H9 (cell line): ENCODE measurements at regions not wholly inside any gene's neighbourhood (a gene's known extent, or its start where the extent isn't known, plus 50 kb on each side); places are given as distances from the start of the nearest gene placed in this dataset.

Source experiments
- DNase-seq: peaks from one replicate; pipeline ENCODE4 v3.0.0-alpha.2; 2017
- H2AFZ ChIP-seq: one replicate; pipeline ENCODE4 v1.6.1; 2013; ENCODE audit warnings: mild to moderate bottlenecking, low read length, control low read depth, moderate library complexity
- H2AK5ac ChIP-seq: 2 replicates; pipeline ENCODE4 v1.6.1; 2013; ENCODE audit warnings: low read length, control low read depth, mixed read lengths; ENCODE audit not compliant: insufficient read length
- H2BK120ac ChIP-seq: one replicate; pipeline ENCODE4 v1.6.1; 2013; ENCODE audit warnings: low read depth, mild to moderate bottlenecking, low read length, control low read depth, inconsistent platforms; ENCODE audit not compliant: poor library complexity, severe bottlenecking
- H2BK12ac ChIP-seq: 2 replicates; pipeline ENCODE4 v1.6.1; 2013; ENCODE audit warnings: low read length, control low read depth, mixed read lengths, low read depth; ENCODE audit not compliant: insufficient read length
- H2BK15ac ChIP-seq: 2 replicates; pipeline ENCODE4 v1.6.1; 2013; ENCODE audit warnings: low read depth, low read length, control low read depth
- H2BK20ac ChIP-seq: one replicate; pipeline ENCODE4 v1.6.1; 2013; ENCODE audit warnings: low read depth, mild to moderate bottlenecking, low read length, control low read depth, inconsistent platforms; ENCODE audit not compliant: poor library complexity, severe bottlenecking
- H2BK5ac ChIP-seq: 2 replicates; pipeline ENCODE4 v1.6.1; 2013; ENCODE audit warnings: low read length, control low read depth, mixed read lengths; ENCODE audit not compliant: insufficient read length
- H3K14ac ChIP-seq: 2 replicates; pipeline ENCODE4 v1.6.1; 2013; ENCODE audit warnings: low read length, control low read depth; ENCODE audit not compliant: insufficient read depth
- H3K18ac ChIP-seq: 2 replicates; pipeline ENCODE4 v1.6.1; 2013; ENCODE audit warnings: low read depth, mild to moderate bottlenecking, mixed read lengths, low read length, control low read depth; ENCODE audit not compliant: insufficient read length
- H3K23ac ChIP-seq: 2 replicates; pipeline ENCODE4 v1.6.1; 2013; ENCODE audit warnings: low read length, control low read depth, mixed read lengths, low read depth; ENCODE audit not compliant: insufficient read length
- H3K23me2 ChIP-seq: 2 replicates; pipeline ENCODE4 v1.6.1; 2013; ENCODE audit warnings: low read depth, mild to moderate bottlenecking, mixed read lengths, low read length, control low read depth; ENCODE audit not compliant: insufficient read length, poor library complexity, severe bottlenecking
- H3K27ac ChIP-seq: 2 replicates; pipeline ENCODE4 v1.5.1; 2013; ENCODE audit warnings: low read length, control low read depth, mixed read lengths, low read depth; ENCODE audit not compliant: insufficient read length
- H3K27me3 ChIP-seq: 2 replicates; pipeline ENCODE4 v1.6.1; 2013; ENCODE audit warnings: low read length, control low read depth, inconsistent platforms; ENCODE audit not compliant: insufficient read depth
- H3K4ac ChIP-seq: 2 replicates; pipeline ENCODE4 v1.6.1; 2013; ENCODE audit warnings: low read depth, mild to moderate bottlenecking, control low read depth, inconsistent platforms, low read length, moderate library complexity
- H3K4me1 ChIP-seq: 2 replicates; pipeline ENCODE4 v1.6.1; 2013; ENCODE audit warnings: low read length, control low read depth, inconsistent platforms; ENCODE audit not compliant: insufficient read depth
- H3K4me2 ChIP-seq: 2 replicates; pipeline ENCODE4 v1.6.1; 2013; ENCODE audit warnings: low read length, control low read depth, mixed read lengths; ENCODE audit not compliant: insufficient read length, insufficient read depth
- H3K56ac ChIP-seq: 2 replicates; pipeline ENCODE4 v1.6.1; 2013; ENCODE audit warnings: low read depth, mild to moderate bottlenecking, mixed read lengths, low read length, control low read depth; ENCODE audit not compliant: insufficient read length
- H3K79me1 ChIP-seq: 2 replicates; pipeline ENCODE4 v1.6.1; 2013; ENCODE audit warnings: low read depth, mild to moderate bottlenecking, moderate library complexity, low read length, control low read depth, inconsistent platforms; ENCODE audit not compliant: insufficient read depth, poor library complexity, severe bottlenecking
- H3K79me2 ChIP-seq: 2 replicates; pipeline ENCODE4 v1.6.1; 2013; ENCODE audit warnings: low read length, control low read depth, inconsistent platforms; ENCODE audit not compliant: insufficient read depth
- H3K9ac ChIP-seq: 2 replicates; pipeline ENCODE4 v1.6.1; 2013; ENCODE audit warnings: low read length, control low read depth, mixed read lengths; ENCODE audit not compliant: insufficient read length; ENCODE audit errors: extremely low read depth
- H3K9me3 ChIP-seq: one replicate; pipeline ENCODE4 v1.6.1; 2013; ENCODE audit warnings: low read depth, low read length, inconsistent platforms; ENCODE audit not compliant: control insufficient read depth
- H3T11ph ChIP-seq: one replicate; pipeline ENCODE4 v1.6.1; 2013; ENCODE audit warnings: mild to moderate bottlenecking, low read length, control low read depth, inconsistent platforms
- H4K20me1 ChIP-seq: one replicate; pipeline ENCODE4 v1.6.1; 2013; ENCODE audit not compliant: control insufficient read depth, insufficient read length, insufficient read depth
- H4K5ac ChIP-seq: 2 replicates; pipeline ENCODE4 v1.6.1; 2013; ENCODE audit warnings: low read depth, mild to moderate bottlenecking, mixed read lengths, low read length, control low read depth; ENCODE audit not compliant: insufficient read length
- H4K8ac ChIP-seq: replicated peaks from 2 replicates; pipeline ENCODE4 v1.6.1; 2013; ENCODE audit warnings: low read length, control low read depth, mixed read lengths, low read depth; ENCODE audit not compliant: insufficient read length
- H4K91ac ChIP-seq: 2 replicates; pipeline ENCODE4 v1.6.1; 2013; ENCODE audit warnings: low read depth, mild to moderate bottlenecking, moderate library complexity, mixed read lengths, low read length, control low read depth; ENCODE audit not compliant: insufficient read length
- H3K27ac Mint-ChIP-seq, 3 experiments: 2 replicates in 2 of 3; 3 replicates in 1 of 3; pipeline ENCODE4 v1.8.0; 2020 to 2021; ENCODE audit warnings: mixed read lengths in 3 of 3, mild to moderate bottlenecking in 1 of 3, moderate library complexity in 1 of 3
- H3K27me3 Mint-ChIP-seq: 2 replicates; pipeline ENCODE4 v1.8.0; 2021; ENCODE audit warnings: low read depth, mild to moderate bottlenecking, moderate library complexity, mixed read lengths
- H3K36me3 Mint-ChIP-seq, 3 experiments: 2 replicates in 2 of 3; 3 replicates in 1 of 3; pipeline ENCODE4 v1.8.0; 2020 to 2021; ENCODE audit warnings: low read depth in 3 of 3, mixed read lengths in 3 of 3; ENCODE audit not compliant: insufficient read depth in 1 of 3
- H3K4me1 Mint-ChIP-seq, 2 experiments: 2 replicates each; pipeline ENCODE4 v1.8.0; 2020; ENCODE audit warnings: mixed read lengths in 2 of 2
- H3K4me3 Mint-ChIP-seq, 2 experiments: 2 replicates in 1 of 2; 3 replicates in 1 of 2; pipeline ENCODE4 v1.8.0; 2020 to 2021; ENCODE audit warnings: mild to moderate bottlenecking in 2 of 2, mixed read lengths in 2 of 2, moderate library complexity in 1 of 2
- H3K9me3 Mint-ChIP-seq, 2 experiments: 2 replicates in 1 of 2; 3 replicates in 1 of 2; pipeline ENCODE4 v1.8.0; 2020; ENCODE audit warnings: mild to moderate bottlenecking in 2 of 2, mixed read lengths in 2 of 2, moderate library complexity in 1 of 2
- CTCF ChIP-seq: fragments of 200-600 bp; sonication (generic); conservative IDR thresholded peaks from 3 replicates; pipeline ENCODE4 v1.8.0; 2021; ENCODE audit warnings: antibody characterized with exemption, mild to moderate bottlenecking
- WGBS: extraction: QIAGEN DNeasy Blood & Tissue Kit; methylation state at CpG from one replicate; pipeline ENCODE4 v1.1.7; 2013; ENCODE audit warnings: missing lambda C conversion rate, low lambda C conversion rate, mixed read lengths; ENCODE audit not compliant: insufficient read length; ENCODE audit errors: extremely low coverage; 5-methylcytosine and 5-hydroxymethylcytosine counted together

- H4K91ac ChIP-seq, result no peak overlapping the region
- no peak overlapping the region for H3K23ac ChIP-seq
- H3K4me1 ChIP-seq, result peaks cover 12% of the 10 kb centered on the region
- no peak overlapping the region for H3K27ac ChIP-seq
- no peak overlapping the region for H3K27ac Mint-ChIP-seq
- no peaks in the 10 kb centered on the region for H3K9me3 ChIP-seq
- H3K79me2 ChIP-seq, result no peaks in the 10 kb centered on the region
- H2BK15ac ChIP-seq, result no peak overlapping the region
- no peak overlapping the region for H2BK5ac ChIP-seq
- H4K20me1 ChIP-seq, result no peaks in the 10 kb centered on the region
- H3K27me3 ChIP-seq, result no peaks in the 10 kb centered on the region
- H2BK12ac ChIP-seq, result no peak overlapping the region
- TF ChIP-seq CTCF, result no peak
- DNase-seq, result no peak
- no peak overlapping the region for H3K14ac ChIP-seq
- H3K27me3 Mint-ChIP-seq, result no peaks in the 10 kb centered on the region
- no peak overlapping the region for H4K8ac ChIP-seq
- H2AK5ac ChIP-seq, result no peak overlapping the region
- no peaks in the 10 kb centered on the region; a peak in 2 of 7 replicates for H3K36me3 Mint-ChIP-seq
- no peak overlapping the region for H2AFZ ChIP-seq
- no peak overlapping the region for H3K9ac ChIP-seq
- no peak overlapping the region for H2BK120ac ChIP-seq
- no peak overlapping the region for H3K4ac ChIP-seq
- H3K4me1 Mint-ChIP-seq, result peaks cover 20 to 33% of the 10 kb centered on the region in 2 experiments
- no peak overlapping the region for H3K18ac ChIP-seq
- no peaks in the 10 kb centered on the region for H3K9me3 Mint-ChIP-seq
- no peak overlapping the region for H3K4me2 ChIP-seq
- H3K56ac ChIP-seq, result no peak overlapping the region
- no peak overlapping the region for H4K5ac ChIP-seq
- no peak overlapping the region for H3T11ph ChIP-seq
- H3K23me2 ChIP-seq, result no peaks in the 10 kb centered on the region
- H3K79me1 ChIP-seq, result no peaks in the 10 kb centered on the region
- no peak overlapping the region for H3K4me3 Mint-ChIP-seq
- WGBS, result 100% methylated on average over 1 of the region's 5 CpGs
- H2BK20ac ChIP-seq, result no peak overlapping the region
These were observed 84.1 kb upstream of the SLC38A2 start for GRCh38 chr12:46456356-46457334.
